B cell (primary cell): ENCODE measurements at regions not wholly inside any gene's neighbourhood (a gene's known extent, or its start where the extent isn't known, plus 50 kb on each side); places are given as distances from the start of the nearest gene placed in this dataset.

ENCODE experiments used
- ATAC-seq: fragments of 200-7000 bp; cut with Tn5 transposase; one replicate; pipeline ENCODE4 v1.10.0; 2021; ENCODE audit warnings: low read depth, mild to moderate bottlenecking, moderate number of reproducible peaks, moderate library complexity
- CTCF ChIA-PET: fragments of 350-600 bp; sonication (Branson Sonifier 250); formaldehyde crosslinking; loops from one replicate; lab custom pipeline; 2021; ENCODE audit warnings: antibody characterized with exemption, inconsistent platforms; lab: Charles Lee
- POLR2A ChIA-PET: fragments of 350-600 bp; sonication (Branson Sonifier 250); formaldehyde crosslinking; loops from one replicate; lab custom pipeline; 2021; ENCODE audit warnings: antibody characterized with exemption; lab: Charles Lee
- DNase-seq: peaks from one replicate; pipeline ENCODE4 v3.0.0; 2013
- H2AFZ ChIP-seq: 2 replicates; pipeline ENCODE4 v1.6.1; 2012; ENCODE audit warnings: mild to moderate bottlenecking, low read depth, low read length; ENCODE audit not compliant: insufficient read depth, poor library complexity, severe bottlenecking
- H3K27ac ChIP-seq, 2 donors: 1 replicate in 1 of 2; 2 replicates in 1 of 2; pipeline ENCODE4 v1.5.1; 2012 to 2013; ENCODE audit warnings: low read length in 2 of 2, mild to moderate bottlenecking in 2 of 2, moderate library complexity in 1 of 2
- H3K27me3 ChIP-seq, 4 experiments: fragments of 200-600 bp in 1 of 4; sonication (generic) in 1 of 4; replicated peaks in 1 of 4; 1 replicate in 2 of 4; 2 replicates in 2 of 4; pipeline versions ENCODE4 v1.6.1 to v1.7.0; 2013 to 2016; ENCODE audit warnings: low read length in 3 of 4, mild to moderate bottlenecking in 2 of 4, mixed read lengths in 1 of 4, moderate library complexity in 1 of 4; ENCODE audit not compliant: insufficient read depth in 4 of 4, control insufficient read depth in 3 of 4; ENCODE audit errors: control extremely low read depth in 1 of 4
- H3K36me3 ChIP-seq, 2 experiments: replicated peaks in 1 of 2; 1 replicate in 1 of 2; 2 replicates in 1 of 2; pipeline versions ENCODE4 v1.6.1 to v1.7.1; 2013; ENCODE audit warnings: low read length in 1 of 2; ENCODE audit not compliant: insufficient read depth in 2 of 2, control insufficient read depth in 1 of 2; ENCODE audit errors: control extremely low read depth in 1 of 2, extremely low read depth in 1 of 2
- H3K4me1 ChIP-seq, 2 donors: fragments of 200-600 bp in 1 of 2; sonication (generic) in 1 of 2; 1 replicate in 1 of 2; 2 replicates in 1 of 2; pipeline versions ENCODE4 v1.5.1 to v1.6.1; 2013 to 2017; ENCODE audit warnings: low read length in 2 of 2; ENCODE audit not compliant: control insufficient read depth in 2 of 2, insufficient read depth in 2 of 2
- H3K4me2 ChIP-seq: replicated peaks from 2 replicates; pipeline ENCODE3; 2012; ENCODE audit warnings: mild to moderate bottlenecking, low read depth, low read length; ENCODE audit not compliant: poor library complexity, severe bottlenecking
- H3K4me3 ChIP-seq, 5 experiments: fragments of 200-600 bp in 1 of 5; sonication (generic) in 1 of 5; 1 replicate in 3 of 5; 2 replicates in 2 of 5; pipeline versions ENCODE4 v1.5.1 to v1.7.0; 2011 to 2016; ENCODE audit warnings: low read length in 4 of 5, mild to moderate bottlenecking in 4 of 5, low read depth in 2 of 5, control low read depth in 1 of 5, moderate library complexity in 1 of 5; ENCODE audit not compliant: insufficient read depth in 1 of 5; ENCODE audit errors: control extremely low read depth in 1 of 5, extremely low read depth in 1 of 5
- H3K79me2 ChIP-seq: fragments of 200-600 bp; sonication (generic); one replicate; pipeline ENCODE4 v1.6.0; 2016; ENCODE audit warnings: low read length; ENCODE audit not compliant: control insufficient read depth, insufficient read depth
- H3K9ac ChIP-seq: fragments of 200-600 bp; sonication (generic); 2 replicates; pipeline ENCODE4 v1.6.1; 2017; ENCODE audit warnings: mild to moderate bottlenecking, low read length, moderate library complexity
- H3K9me3 ChIP-seq, 3 donors: one replicate each; pipeline versions ENCODE4 v1.6.1 to v1.7.1; 2013; ENCODE audit warnings: low read length in 2 of 3; ENCODE audit not compliant: control insufficient read depth in 2 of 3, insufficient read depth in 1 of 3; ENCODE audit errors: control extremely low read depth in 1 of 3
- H4K20me1 ChIP-seq: 2 replicates; pipeline ENCODE4 v1.6.0; 2012; ENCODE audit warnings: mild to moderate bottlenecking, low read length; ENCODE audit not compliant: insufficient read depth, control insufficient read depth, poor library complexity, severe bottlenecking
- H3K27ac Mint-ChIP-seq: one replicate; pipeline ENCODE4 v1.8.0; 2021; ENCODE audit warnings: mixed read lengths
- H3K27me3 Mint-ChIP-seq: one replicate; pipeline ENCODE4 v1.8.0; 2021; ENCODE audit warnings: mixed read lengths
- H3K4me1 Mint-ChIP-seq: one replicate; pipeline ENCODE4 v1.8.0; 2021; ENCODE audit warnings: mixed read lengths
- H3K4me3 Mint-ChIP-seq: one replicate; pipeline ENCODE4 v1.8.0; 2021; ENCODE audit warnings: mixed read lengths
- H3K9me3 Mint-ChIP-seq: one replicate; pipeline ENCODE4 v1.8.0; 2022; ENCODE audit warnings: mixed read lengths; ENCODE audit not compliant: insufficient read depth
- CTCF ChIP-seq: fragments of 200-600 bp; IDR thresholded peaks from one replicate; pipeline ENCODE4 v1.8.0; 2022; ENCODE audit warnings: antibody characterized with exemption, mild to moderate bottlenecking
- EZH2 ChIP-seq: IDR thresholded peaks from 2 replicates; pipeline ENCODE4 v1.6.1; 2012; ENCODE audit warnings: borderline replicate concordance, low read depth, mild to moderate bottlenecking, moderate library complexity, low read length; ENCODE audit not compliant: insufficient read depth, poor library complexity, severe bottlenecking
- WGBS: methylation state at CpG from one replicate; pipeline ENCODE4 v1.1.5; 2013; ENCODE audit warnings: missing lambda C conversion rate; ENCODE audit not compliant: insufficient coverage; 5-methylcytosine and 5-hydroxymethylcytosine counted together
- intact Hi-C: fragments of 100-400 bp; cut with micrococcal nuclease; formaldehyde crosslinking; loops from one replicate; pipeline ENCODE4 v1.10.0; 2022

- no peaks in the 10 kb centered on the region for H3K9me3 Mint-ChIP-seq
- CTCF ChIA-PET: interaction anchor here (0.9 kb wide), 1 partner anchor 8 kb away, joined by 3 read pairs; no protein-coding TSS in a partner anchor
- Histone ChIP-seq H3K4me2 (no peak overlapping the region), H3K9me3 (no peaks in the 10 kb centered on the region), H3K27ac (no peak overlapping the region), H3K9ac (peak overlapping the region; percentile 13), H4K20me1 (no peaks in the 10 kb centered on the region), H3K27me3 (peaks cover 0 to 3% (median 0%) of the 10 kb centered on the region in 4 experiments), H2AFZ (peak overlapping the region; percentile 32), H3K79me2 (no peaks in the 10 kb centered on the region), H3K36me3 (no peaks in the 10 kb centered on the region), H3K4me1 (no peaks in the 10 kb centered on the region), H3K4me3 (peak overlapping the region in 1 of 5 experiments; percentile 24)
- POLR2A ChIA-PET: no interaction called here
- ATAC-seq: no peak
- intact Hi-C loops: no loop called here
- no peak for DNase-seq
- 3% methylated on average over 3 of the region's 3 CpGs for WGBS
- no peak overlapping the region for H3K27ac Mint-ChIP-seq
- H3K4me3 Mint-ChIP-seq: peak overlapping the region; percentile 50
- H3K27me3 Mint-ChIP-seq: peaks cover 9% of the 10 kb centered on the region
- peaks cover 6% of the 10 kb centered on the region for H3K4me1 Mint-ChIP-seq
- TF ChIP-seq CTCF: no peak
- no peak for TF ChIP-seq EZH2
These were observed 212.0 kb upstream of the KIF2A start for GRCh38 chr5:62093976-62094375.

DNA sequence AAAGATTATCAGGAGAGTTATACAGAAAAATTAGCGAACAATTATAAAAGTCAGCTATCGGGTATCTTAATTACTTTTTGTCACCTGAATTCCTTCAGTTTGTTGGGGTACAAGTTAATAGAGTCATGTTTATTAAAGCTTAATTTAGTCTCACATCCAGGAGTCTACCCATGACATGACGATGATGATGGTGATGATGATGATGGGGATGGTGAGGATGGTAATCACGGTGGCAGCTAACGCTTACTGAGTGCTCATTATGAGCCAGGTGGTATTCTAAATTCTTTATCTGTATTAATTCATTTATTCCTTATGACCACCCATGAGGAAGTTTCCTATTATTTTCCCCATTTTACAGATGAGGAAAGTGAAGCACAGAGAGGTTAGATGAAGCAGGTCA lies 208.6 kb upstream of the KIF2A start:
- Histone ChIP-seq H3K36me3 (no peaks in the 10 kb centered on the region), H4K20me1 (no peaks in the 10 kb centered on the region), H3K4me1 (no peaks in the 10 kb centered on the region), H2AFZ (no peak overlapping the region), H3K27me3 (peaks cover 0 to 3% (median 0%) of the 10 kb centered on the region in 4 experiments), H3K9me3 (no peaks in the 10 kb centered on the region), H3K79me2 (no peaks in the 10 kb centered on the region), H3K27ac (no peak overlapping the region), H3K4me2 (no peak overlapping the region), H3K4me3 (no peak overlapping the region), H3K9ac (no peak overlapping the region)
- TF ChIP-seq EZH2: no peak
- no peak for TF ChIP-seq CTCF
- DNase-seq (no peak), ATAC-seq (no peak)
- Mint-ChIP-seq H3K27ac (no peak overlapping the region), H3K27me3 (peaks cover 4% of the 10 kb centered on the region), H3K4me1 (peaks cover 6% of the 10 kb centered on the region), H3K9me3 (no peaks in the 10 kb centered on the region), H3K4me3 (no peak overlapping the region)
- no CpG with 5 or more reads among the region's 5 CpGs for WGBS
- intact Hi-C loops: no loop called here
- ChIA-PET POLR2A (no interaction called here), CTCF (no interaction called here)
